ENCODE measurements at regions not wholly inside any gene's neighbourhood (a gene's known extent, or its start where the extent isn't known, plus 50 kb on each side); places are given as distances from the start of the nearest gene placed in this dataset.

GRCh38 chr14:49114161-49114893 lies 471.9 kb downstream of the RPS29 start:
- no peak for DNase-seq (ENCODE audit: low spot score)
- Histone ChIP-seq H3K9ac (ENCODE audit: low read depth in 1 of 2, low read length in 2 of 2) (no peak overlapping the region), H3K4me3 (ENCODE audit: low read depth in 1 of 3, low read length in 3 of 3) (no peak overlapping the region), H3K36me3 (ENCODE audit: control insufficient read depth in 4 of 4, insufficient read depth in 3 of 4, low read depth in 1 of 4, low read length in 3 of 4) (no peaks in the 10 kb centered on the region), H3K27me3 (ENCODE audit: control insufficient read depth in 4 of 4, insufficient read depth in 4 of 4, low read length in 3 of 4) (no peaks in the 10 kb centered on the region), H3K4me1 (ENCODE audit: control insufficient read depth in 4 of 4, insufficient read depth in 4 of 4, low read length in 3 of 4) (peaks cover 0 to 3% (median 0%) of the 10 kb centered on the region in 4 donors), H3K27ac (ENCODE audit: low read depth in 1 of 2, low read length in 2 of 2) (no peak overlapping the region), H3K9me3 (ENCODE audit: control insufficient read depth in 4 of 4, low read length in 3 of 4) (no peaks in the 10 kb centered on the region)
- 54% methylated on average over 6 of the region's 6 CpGs for WGBS
- TF ChIP-seq JUND (IDR thresholded peaks at IDR 0.05) (no peak), RXRA (IDR thresholded peaks at IDR 0.05) (no peak), EGR1 (IDR thresholded peaks at IDR 0.05; ENCODE audit: low read depth in 2 of 2) (no peak), SP1 (IDR thresholded peaks at IDR 0.05) (no peak), FOXA2 (IDR thresholded peaks at IDR 0.05) (no peak), FOXA1 (IDR thresholded peaks at IDR 0.05) (no peak), REST (IDR thresholded peaks at IDR 0.05) (no peak), NR2F2 (IDR thresholded peaks at IDR 0.05) (no peak), HNF4G (IDR thresholded peaks at IDR 0.05) (no peak), ATF3 (IDR thresholded peaks at IDR 0.05) (no peak), HNF4A (conservative IDR thresholded peaks at IDR 0.05) (no peak), RAD21 (IDR thresholded peaks at IDR 0.05) (no peak), GABPA (IDR thresholded peaks at IDR 0.05 in 1 of 2, conservative IDR thresholded peaks at IDR 0.05 in 1 of 2) (no peak)

GRCh38 chr14:49106741-49107667 lies 479.2 kb downstream of the RPS29 start:
- Histone ChIP-seq H3K36me3 (ENCODE audit: control insufficient read depth in 4 of 4, insufficient read depth in 3 of 4, low read depth in 1 of 4, low read length in 3 of 4) (no peaks in the 10 kb centered on the region), H3K9ac (ENCODE audit: low read depth in 1 of 2, low read length in 2 of 2) (peak overlapping the region in 1 of 2 donors; percentile 26), H3K27me3 (ENCODE audit: control insufficient read depth in 4 of 4, insufficient read depth in 4 of 4, low read length in 3 of 4) (no peaks in the 10 kb centered on the region), H3K4me3 (ENCODE audit: low read depth in 1 of 3, low read length in 3 of 3) (no peak overlapping the region), H3K4me1 (ENCODE audit: control insufficient read depth in 4 of 4, insufficient read depth in 4 of 4, low read length in 3 of 4) (peaks cover 2 to 10% (median 7%) of the 10 kb centered on the region in 4 donors), H3K27ac (ENCODE audit: low read depth in 1 of 2, low read length in 2 of 2) (peak overlapping the region; percentile 11 to 31), H3K9me3 (ENCODE audit: control insufficient read depth in 4 of 4, low read length in 3 of 4) (no peaks in the 10 kb centered on the region)
- no peak for DNase-seq (ENCODE audit: low spot score)
- 30% methylated on average over 8 of the region's 8 CpGs for WGBS
- peak; percentile 33 for TF ChIP-seq REST (IDR thresholded peaks at IDR 0.05)
- peak; percentile 47 for TF ChIP-seq HNF4G (IDR thresholded peaks at IDR 0.05)
- peak; percentile 91 for TF ChIP-seq SP1 (IDR thresholded peaks at IDR 0.05)
- TF ChIP-seq ZBTB33 (IDR thresholded peaks at IDR 0.05): no peak
- TF ChIP-seq GABPA (IDR thresholded peaks at IDR 0.05 in 1 of 2, conservative IDR thresholded peaks at IDR 0.05 in 1 of 2): no peak
- TF ChIP-seq FOXA2 (IDR thresholded peaks at IDR 0.05): peak; percentile 21
- TF ChIP-seq JUND (IDR thresholded peaks at IDR 0.05): no peak
- TF ChIP-seq CTCF (IDR thresholded peaks at IDR 0.05; ENCODE audit: low read depth, low read length, missing input control): no peak
- TF ChIP-seq ATF3 (IDR thresholded peaks at IDR 0.05): no peak
- TF ChIP-seq EGR1 (IDR thresholded peaks at IDR 0.05; ENCODE audit: low read depth in 2 of 2): no peak
- TF ChIP-seq HNF4A (conservative IDR thresholded peaks at IDR 0.05): peak; percentile 72 to 87
- TF ChIP-seq RXRA (IDR thresholded peaks at IDR 0.05): peak; percentile 32 to 36
- TF ChIP-seq RAD21 (IDR thresholded peaks at IDR 0.05): peak; percentile 14 to 15
- TF ChIP-seq TAF1 (conservative IDR thresholded peaks at IDR 0.05): no peak
- peak; percentile 36 for TF ChIP-seq YY1 (IDR thresholded peaks at IDR 0.05)
